DOHH2 (cell line): ENCODE measurements at regions not wholly inside any gene's neighbourhood (a gene's known extent, or its start where the extent isn't known, plus 50 kb on each side); places are given as distances from the start of the nearest gene placed in this dataset.
"Not testable (repeated sequence)": the region's sequence is repeated elsewhere in the genome, so short reads cannot be mapped to it uniquely, and the experiment has no call there.

ENCODE experiments used
- EZH2phosphoT487 ChIP-seq: fragments of 200-600 bp; sonication (generic); IDR thresholded peaks from 2 replicates; pipeline ENCODE4 v1.6.1; 2017; ENCODE audit warnings: borderline replicate concordance, mild to moderate bottlenecking, antibody characterized with exemption, low read length, moderate library complexity, mixed read lengths
- TF ChIP-seq, protein P1 (sequence below): fragments of 200-600 bp; sonication (generic); IDR thresholded peaks from one replicate; pipeline ENCODE4 v1.5.1; 2014; ENCODE audit warnings: antibody characterized with exemption, mild to moderate bottlenecking, low read depth, low read length; ENCODE audit not compliant: poor library complexity, severe bottlenecking

DNA sequence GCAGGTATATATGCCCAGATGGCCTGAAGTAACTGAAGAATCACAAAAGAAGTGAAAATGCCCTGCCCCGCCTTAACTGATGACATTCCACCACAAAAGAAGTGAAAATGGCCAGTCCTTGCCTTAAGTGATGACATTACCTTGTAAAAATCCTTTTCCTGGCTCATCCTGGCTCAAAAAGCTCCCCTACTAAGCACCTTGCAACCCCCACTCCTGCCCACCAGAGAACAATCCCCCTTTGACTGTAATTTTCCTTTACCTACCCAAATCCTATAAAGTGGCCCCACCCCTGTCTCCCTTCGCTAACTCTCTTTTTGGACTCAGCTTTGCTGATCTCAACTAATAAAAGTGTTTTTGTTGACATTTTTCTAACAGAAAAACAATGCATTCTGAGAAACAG lies 385.4 kb upstream of the CXADR start:
- TF ChIP-seq, protein P1, sequence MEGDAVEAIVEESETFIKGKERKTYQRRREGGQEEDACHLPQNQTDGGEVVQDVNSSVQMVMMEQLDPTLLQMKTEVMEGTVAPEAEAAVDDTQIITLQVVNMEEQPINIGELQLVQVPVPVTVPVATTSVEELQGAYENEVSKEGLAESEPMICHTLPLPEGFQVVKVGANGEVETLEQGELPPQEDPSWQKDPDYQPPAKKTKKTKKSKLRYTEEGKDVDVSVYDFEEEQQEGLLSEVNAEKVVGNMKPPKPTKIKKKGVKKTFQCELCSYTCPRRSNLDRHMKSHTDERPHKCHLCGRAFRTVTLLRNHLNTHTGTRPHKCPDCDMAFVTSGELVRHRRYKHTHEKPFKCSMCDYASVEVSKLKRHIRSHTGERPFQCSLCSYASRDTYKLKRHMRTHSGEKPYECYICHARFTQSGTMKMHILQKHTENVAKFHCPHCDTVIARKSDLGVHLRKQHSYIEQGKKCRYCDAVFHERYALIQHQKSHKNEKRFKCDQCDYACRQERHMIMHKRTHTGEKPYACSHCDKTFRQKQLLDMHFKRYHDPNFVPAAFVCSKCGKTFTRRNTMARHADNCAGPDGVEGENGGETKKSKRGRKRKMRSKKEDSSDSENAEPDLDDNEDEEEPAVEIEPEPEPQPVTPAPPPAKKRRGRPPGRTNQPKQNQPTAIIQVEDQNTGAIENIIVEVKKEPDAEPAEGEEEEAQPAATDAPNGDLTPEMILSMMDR, result not testable (repeated sequence)
- not testable (repeated sequence) for TF ChIP-seq EZH2phosphoT487
